ENCODE measurements at regions not wholly inside any gene's neighbourhood (a gene's known extent, or its start where the extent isn't known, plus 50 kb on each side); places are given as distances from the start of the nearest gene placed in this dataset.

DNA sequence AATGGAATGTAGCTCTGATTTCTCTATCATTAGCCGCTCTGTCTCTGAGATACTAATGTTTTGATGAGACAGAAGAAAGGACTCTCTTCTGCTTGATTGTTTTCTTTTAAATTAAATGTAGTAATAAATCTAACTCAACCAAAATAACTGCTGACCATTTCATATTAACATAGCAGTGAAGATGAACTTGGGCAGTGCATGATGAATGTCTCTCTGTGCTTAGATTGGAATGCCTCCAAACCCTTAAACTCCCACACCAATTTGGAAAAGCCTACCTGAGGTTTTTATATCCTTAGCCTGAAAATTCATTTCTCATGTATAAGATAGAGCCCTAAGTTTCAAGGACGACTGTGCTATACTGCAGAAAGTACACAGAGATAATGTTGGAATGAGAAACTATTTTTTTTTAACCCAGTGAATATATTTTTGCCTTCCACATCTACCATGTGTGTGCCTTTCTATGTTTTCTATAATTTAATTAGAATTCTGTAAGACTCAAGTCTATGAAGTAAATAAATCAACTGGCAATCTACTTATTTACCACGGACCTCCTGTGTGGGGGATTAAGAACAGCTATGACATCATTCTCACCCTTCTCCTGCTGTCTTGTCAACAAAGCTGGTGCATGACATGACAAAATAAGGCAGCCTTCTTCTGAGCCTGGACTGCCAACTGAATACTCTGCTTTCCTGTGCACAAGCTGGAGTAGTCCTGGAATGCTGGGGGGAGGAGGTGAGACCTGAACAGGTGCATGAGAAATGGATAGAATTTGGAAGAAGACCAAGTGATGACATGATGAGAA lies 155.5 kb downstream of the FGF9 start:
- TF ChIP-seq, protein P1, sequence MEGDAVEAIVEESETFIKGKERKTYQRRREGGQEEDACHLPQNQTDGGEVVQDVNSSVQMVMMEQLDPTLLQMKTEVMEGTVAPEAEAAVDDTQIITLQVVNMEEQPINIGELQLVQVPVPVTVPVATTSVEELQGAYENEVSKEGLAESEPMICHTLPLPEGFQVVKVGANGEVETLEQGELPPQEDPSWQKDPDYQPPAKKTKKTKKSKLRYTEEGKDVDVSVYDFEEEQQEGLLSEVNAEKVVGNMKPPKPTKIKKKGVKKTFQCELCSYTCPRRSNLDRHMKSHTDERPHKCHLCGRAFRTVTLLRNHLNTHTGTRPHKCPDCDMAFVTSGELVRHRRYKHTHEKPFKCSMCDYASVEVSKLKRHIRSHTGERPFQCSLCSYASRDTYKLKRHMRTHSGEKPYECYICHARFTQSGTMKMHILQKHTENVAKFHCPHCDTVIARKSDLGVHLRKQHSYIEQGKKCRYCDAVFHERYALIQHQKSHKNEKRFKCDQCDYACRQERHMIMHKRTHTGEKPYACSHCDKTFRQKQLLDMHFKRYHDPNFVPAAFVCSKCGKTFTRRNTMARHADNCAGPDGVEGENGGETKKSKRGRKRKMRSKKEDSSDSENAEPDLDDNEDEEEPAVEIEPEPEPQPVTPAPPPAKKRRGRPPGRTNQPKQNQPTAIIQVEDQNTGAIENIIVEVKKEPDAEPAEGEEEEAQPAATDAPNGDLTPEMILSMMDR (optimal IDR thresholded peaks at IDR 0.05 in 1 of 3, IDR thresholded peaks at IDR 0.05 in 1 of 3, conservative IDR thresholded peaks at IDR 0.05 in 1 of 3; ENCODE audit: extremely low read depth in 1 of 3, insufficient read depth in 2 of 3, low read length in 3 of 3): no peak
- TF ChIP-seq EZH2 (IDR thresholded peaks at IDR 0.05; ENCODE audit: low read length): no peak

Data from keratinocyte (primary cell).